T-helper 9 cell (primary cell): ENCODE measurements at regions not wholly inside any gene's neighbourhood (a gene's known extent, or its start where the extent isn't known, plus 50 kb on each side); places are given as distances from the start of the nearest gene placed in this dataset.

ENCODE experiments used
- DNase-seq: peaks from one replicate; pipeline ENCODE4 v3.0.0-alpha.2; 2020

GRCh38 chr6:44500074-44500473, 112.6 kb downstream of the CDC5L start:
- no peak for DNase-seq

GRCh38 chr6:44503471-44503870, 116.0 kb downstream of the CDC5L start:
- no peak for DNase-seq

GRCh38 chr6:44504301-44504791, 116.8 kb downstream of the CDC5L start:
- DNase-seq: no peak

- DNase-seq: no peak
Measured at GRCh38 chr6:44505751-44506150, 118.2 kb downstream of the CDC5L start.

DNA sequence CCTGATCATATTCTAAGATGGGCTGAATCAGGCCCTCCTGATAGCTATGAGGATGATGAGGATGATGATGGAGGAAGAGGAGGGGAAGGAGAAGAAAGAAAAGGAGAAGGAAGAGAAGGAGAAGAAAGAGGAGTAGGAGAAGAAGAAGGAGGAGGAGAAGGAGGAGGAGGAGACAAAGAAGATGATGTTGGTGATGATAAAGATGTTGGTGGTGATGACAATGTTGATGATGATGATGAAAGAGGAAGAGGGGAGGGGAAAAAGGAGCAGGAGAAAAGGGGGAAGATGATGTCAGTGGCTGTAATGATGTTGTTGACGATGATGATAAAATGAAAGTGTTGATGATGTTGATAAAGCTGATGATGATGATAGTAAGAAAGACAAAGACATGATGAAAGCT, 119.5 kb downstream of the CDC5L start:
- DNase-seq: no peak

- no peak for DNase-seq
Measured at GRCh38 chr6:44508646-44509045, 121.1 kb downstream of the CDC5L start.

DNA sequence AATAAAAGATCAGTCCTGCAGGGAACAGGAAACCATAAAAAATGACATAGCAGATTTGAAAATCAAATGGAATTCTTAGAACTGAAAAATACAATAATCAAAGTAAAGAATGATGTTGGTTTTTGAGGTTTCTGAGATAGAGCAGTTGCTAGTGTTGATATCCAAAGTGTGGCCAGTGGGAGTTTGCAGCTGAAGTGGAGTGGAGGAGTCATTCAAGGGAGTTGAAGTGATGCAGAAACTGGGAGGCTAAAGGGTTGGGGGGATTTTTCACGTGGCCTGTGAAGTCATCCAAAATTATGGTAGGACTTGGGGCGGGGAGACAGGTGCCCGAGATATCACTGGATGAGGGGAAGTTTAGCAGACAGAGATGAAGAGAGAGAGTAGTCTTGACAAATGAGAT, 123.6 kb downstream of the CDC5L start:
- DNase-seq: no peak

- no peak for DNase-seq
Measured at GRCh38 chr6:44512868-44513741, 125.6 kb downstream of the CDC5L start.

DNA sequence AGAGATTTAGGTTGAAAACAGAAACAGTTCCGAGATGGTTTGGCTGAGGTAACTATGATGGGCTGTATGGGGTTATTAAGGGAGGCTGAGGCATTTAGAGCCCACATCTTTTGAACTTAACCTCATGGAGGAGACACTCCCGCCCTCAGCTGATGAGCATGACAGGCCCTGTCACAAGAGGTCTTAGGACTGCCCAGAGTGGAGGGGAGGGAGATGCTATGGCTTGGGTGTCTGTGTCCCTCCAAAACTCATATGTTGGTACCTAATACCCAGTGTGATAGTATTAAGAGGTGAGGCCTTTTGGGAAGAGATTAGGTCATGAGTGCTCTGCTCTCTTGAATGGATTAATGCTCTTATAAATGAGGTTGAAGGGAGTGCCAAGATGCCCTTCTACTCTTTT, 126.6 kb downstream of the CDC5L start:
- no peak for DNase-seq

GRCh38 chr6:44514576-44515193, 127.2 kb downstream of the CDC5L start:
- no peak for DNase-seq

- DNase-seq: no peak
Measured at GRCh38 chr6:44522871-44523270, 135.4 kb downstream of the CDC5L start.

GRCh38 chr6:44524476-44525227, 137.1 kb downstream of the CDC5L start:
- no peak for DNase-seq

- DNase-seq: no peak
Measured at GRCh38 chr6:44525761-44526351, 138.3 kb downstream of the CDC5L start.

DNA sequence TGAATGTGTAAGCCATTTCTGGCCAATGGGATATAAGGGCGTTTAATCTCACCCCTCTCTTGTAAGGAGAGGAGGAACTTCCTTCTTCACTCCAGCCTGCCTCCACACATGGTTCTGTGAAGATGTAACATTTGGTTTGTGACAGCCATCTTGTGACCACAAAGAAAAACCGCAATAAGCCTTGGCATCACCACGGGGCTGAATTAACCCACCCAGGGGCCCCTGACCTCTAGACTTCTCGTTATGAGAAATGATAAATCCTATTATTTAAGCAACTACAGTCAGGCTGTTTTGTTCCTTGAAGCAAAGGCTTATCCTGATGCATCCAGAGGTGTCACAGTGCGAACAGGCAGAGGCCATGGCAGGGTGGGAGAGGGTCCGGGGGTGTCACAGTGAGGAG, 139.7 kb downstream of the CDC5L start:
- no peak for DNase-seq

GRCh38 chr6:44527583-44528369, 140.3 kb downstream of the CDC5L start:
- no peak for DNase-seq

GRCh38 chr6:44528370-44528644, 140.8 kb downstream of the CDC5L start:
- no peak for DNase-seq

DNA sequence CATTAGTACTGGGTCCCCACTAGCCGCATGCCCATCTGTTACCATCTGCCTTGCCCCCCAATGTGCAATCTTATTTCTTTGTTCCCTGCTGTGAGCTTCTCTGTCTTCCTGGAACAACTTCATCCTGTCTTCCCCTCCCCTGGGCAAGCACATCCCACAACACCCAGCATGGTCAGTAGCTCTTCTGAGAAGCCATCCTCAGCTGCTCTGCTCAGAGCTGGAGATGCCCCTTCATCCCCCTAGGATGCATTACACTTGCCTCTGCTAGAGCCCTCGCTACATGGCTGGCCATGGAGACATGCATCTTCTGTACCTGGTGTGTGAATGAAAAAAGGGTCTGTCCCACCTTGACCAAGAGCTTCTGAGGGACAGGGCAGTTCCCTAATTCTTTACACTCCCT, 141.2 kb downstream of the CDC5L start:
- no peak for DNase-seq

DNA sequence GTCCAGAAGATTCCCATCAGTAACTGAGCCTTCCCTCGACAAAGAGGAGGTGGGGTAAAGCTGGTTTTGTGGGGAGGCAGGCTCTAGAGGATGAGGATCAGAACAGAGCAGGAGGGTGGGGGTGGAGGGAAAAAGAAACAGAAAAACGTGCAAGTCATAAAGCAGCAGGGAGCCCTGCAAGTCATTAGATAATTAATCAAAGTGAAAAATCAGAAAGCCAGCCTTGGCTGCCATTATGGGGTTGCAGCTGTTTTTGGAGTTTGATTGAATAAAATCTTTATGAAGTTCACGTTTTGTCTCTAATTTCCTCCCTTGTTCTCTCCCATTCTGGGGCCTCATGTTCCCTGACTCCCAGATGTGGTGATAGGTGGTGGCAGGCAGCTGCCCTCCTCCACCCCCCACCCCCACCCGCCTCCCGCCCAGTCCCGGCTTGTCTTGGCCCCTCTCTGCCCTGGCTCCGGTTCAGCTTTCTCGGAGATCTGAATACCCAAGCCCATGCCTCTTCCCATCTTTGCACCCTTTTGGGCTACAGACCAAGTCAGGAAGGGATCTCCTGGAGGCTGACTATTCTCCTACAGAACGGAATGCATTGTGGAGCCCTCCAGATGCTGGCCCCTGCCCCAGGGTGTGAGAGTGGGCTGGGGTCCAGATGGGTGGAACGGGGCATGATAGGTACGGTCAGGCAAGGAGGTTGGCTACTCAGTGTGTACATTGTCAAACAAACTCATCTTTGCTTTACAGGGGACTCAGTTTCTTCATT, 141.8 kb downstream of the CDC5L start:
- no peak for DNase-seq

DNA sequence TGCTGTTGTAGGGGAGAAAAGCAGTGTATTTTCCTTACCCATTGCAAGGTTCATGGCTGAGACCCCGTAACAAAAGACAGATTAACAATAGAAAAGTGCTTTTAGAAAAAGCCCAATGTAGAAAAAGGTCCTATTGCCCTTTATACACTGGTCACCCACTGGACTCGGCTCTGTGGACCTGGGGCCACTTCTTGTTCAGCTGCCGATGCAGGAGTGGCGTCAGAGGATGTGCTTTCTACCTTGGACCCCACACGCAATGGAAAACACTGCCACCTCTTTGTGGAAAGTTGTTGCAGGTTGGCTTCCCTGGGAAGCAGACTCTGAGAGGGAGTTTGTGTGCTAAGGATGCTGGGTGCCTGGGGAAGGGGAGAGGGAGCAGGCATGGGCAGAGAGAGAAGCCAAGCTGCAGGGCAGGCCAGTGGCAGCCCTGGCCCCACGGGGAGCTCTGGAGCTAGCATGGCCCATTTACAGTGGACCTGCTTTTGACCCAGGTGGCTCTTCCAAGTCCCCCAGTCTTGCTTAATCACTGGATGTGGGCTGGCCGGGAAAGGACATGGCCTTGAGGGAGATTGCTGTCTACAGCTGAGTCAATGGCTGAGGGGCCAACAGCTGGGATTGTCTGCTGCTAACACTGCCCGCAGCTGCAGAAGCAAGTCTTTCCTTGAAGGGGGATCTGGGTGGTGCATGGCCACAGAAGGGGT, 142.9 kb downstream of the CDC5L start:
- DNase-seq: no peak

- DNase-seq: no peak
Measured at GRCh38 chr6:44530910-44531234, 143.4 kb downstream of the CDC5L start.

GRCh38 chr6:44531442-44532015, 144.0 kb downstream of the CDC5L start:
- DNase-seq: no peak
